ENCODE measurements at regions not wholly inside any gene's neighbourhood (a gene's known extent, or its start where the extent isn't known, plus 50 kb on each side); places are given as distances from the start of the nearest gene placed in this dataset.

DNA sequence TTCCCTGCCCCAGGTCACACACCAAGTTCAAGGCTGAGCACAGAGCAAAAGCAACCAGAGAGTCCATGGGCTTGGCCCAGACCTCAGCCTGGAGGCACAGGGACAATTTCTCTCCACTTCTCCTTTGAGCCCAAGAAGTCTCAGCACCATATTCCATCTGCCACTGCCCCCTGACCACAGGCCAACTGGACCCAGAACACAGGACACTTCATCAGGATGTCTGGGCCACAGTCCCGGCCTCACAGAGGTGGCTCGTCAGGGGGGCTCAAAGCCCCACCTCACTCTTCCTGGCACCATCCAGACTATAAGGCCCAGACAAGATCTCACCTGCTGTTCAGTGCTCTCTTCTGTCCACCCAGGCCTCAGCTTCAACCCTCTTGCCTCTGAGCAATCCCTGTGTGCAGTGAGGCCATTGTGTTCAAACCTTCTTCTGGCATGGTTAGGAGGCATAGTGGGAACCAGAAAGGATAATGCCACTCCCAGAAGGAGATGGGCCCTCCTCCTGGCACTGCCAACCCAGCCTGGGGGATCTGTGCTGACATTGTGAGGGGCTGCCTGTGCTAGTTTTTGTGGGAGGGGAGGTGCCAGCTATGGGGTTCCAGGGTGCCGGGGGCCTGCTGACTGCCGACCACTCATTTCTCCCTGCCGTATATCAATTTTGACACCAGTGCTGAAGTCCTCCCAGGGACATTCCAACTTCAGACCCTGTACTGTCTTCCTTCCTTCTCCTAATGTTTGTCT, 49.7 kb upstream of the ANTXRL start:
- intact Hi-C loops (cut with DNase I; ENCODE audit: low total_unique reads): no loop called here
- DNase-seq (ENCODE audit: low spot score in 2 of 2): peak; percentile 5 to 80
- TF ChIP-seq, protein P1, sequence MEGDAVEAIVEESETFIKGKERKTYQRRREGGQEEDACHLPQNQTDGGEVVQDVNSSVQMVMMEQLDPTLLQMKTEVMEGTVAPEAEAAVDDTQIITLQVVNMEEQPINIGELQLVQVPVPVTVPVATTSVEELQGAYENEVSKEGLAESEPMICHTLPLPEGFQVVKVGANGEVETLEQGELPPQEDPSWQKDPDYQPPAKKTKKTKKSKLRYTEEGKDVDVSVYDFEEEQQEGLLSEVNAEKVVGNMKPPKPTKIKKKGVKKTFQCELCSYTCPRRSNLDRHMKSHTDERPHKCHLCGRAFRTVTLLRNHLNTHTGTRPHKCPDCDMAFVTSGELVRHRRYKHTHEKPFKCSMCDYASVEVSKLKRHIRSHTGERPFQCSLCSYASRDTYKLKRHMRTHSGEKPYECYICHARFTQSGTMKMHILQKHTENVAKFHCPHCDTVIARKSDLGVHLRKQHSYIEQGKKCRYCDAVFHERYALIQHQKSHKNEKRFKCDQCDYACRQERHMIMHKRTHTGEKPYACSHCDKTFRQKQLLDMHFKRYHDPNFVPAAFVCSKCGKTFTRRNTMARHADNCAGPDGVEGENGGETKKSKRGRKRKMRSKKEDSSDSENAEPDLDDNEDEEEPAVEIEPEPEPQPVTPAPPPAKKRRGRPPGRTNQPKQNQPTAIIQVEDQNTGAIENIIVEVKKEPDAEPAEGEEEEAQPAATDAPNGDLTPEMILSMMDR (IDR thresholded peaks at IDR 0.05): no peak
- TF ChIP-seq POLR2A (IDR thresholded peaks at IDR 0.05): no peak
- no peak overlapping the region for H3K4me3 ChIP-seq (ENCODE audit: low read depth, poor library complexity, severe bottlenecking)
- WGBS, 2 donors: 82 to 94% methylated on average over 5 of the region's 5 CpGs
